CD14-positive monocyte (primary cell): ENCODE measurements at regions not wholly inside any gene's neighbourhood (a gene's known extent, or its start where the extent isn't known, plus 50 kb on each side); places are given as distances from the start of the nearest gene placed in this dataset.
A peak's percentile ranks its signal among the peaks of the same experiment; 100 is the strongest.

ENCODE experiments used
- DNase-seq, 3 donors: peaks; one replicate each; pipeline ENCODE4 v3.0.0-alpha.2; 2011 to 2022
- H2AFZ ChIP-seq: 2 replicates; pipeline ENCODE4 v1.6.0; 2012; ENCODE audit warnings: mild to moderate bottlenecking, low read depth, low read length, inconsistent platforms; ENCODE audit not compliant: insufficient read depth, poor library complexity, severe bottlenecking
- H3K27ac ChIP-seq, 2 donors: 1 replicate in 1 of 2; 2 replicates in 1 of 2; pipeline ENCODE4 v1.5.1; 2012 to 2013; ENCODE audit warnings: low read length in 2 of 2, control low read depth in 1 of 2, inconsistent platforms in 1 of 2, low read depth in 1 of 2, mild to moderate bottlenecking in 1 of 2
- H3K27me3 ChIP-seq, 2 donors: one replicate each; pipeline versions ENCODE4 v1.6.0 to v1.6.1; 2011 to 2013; ENCODE audit warnings: low read length in 2 of 2; ENCODE audit not compliant: control insufficient read depth in 2 of 2, insufficient read depth in 2 of 2
- H3K36me3 ChIP-seq, 2 donors: replicated peaks in 1 of 2; 1 replicate in 1 of 2; 2 replicates in 1 of 2; pipeline versions ENCODE4 v1.5.1 to v1.6.1; 2012 to 2013; ENCODE audit warnings: low read length in 2 of 2, control low read depth in 1 of 2, inconsistent platforms in 1 of 2, mild to moderate bottlenecking in 1 of 2; ENCODE audit not compliant: insufficient read depth in 2 of 2, control insufficient read depth in 1 of 2
- H3K4me1 ChIP-seq, 2 donors: 1 replicate in 1 of 2; 2 replicates in 1 of 2; pipeline versions ENCODE4 v1.5.1 to v1.6.1; 2012 to 2013; ENCODE audit warnings: low read length in 2 of 2, control low read depth in 1 of 2, inconsistent platforms in 1 of 2, mild to moderate bottlenecking in 1 of 2, moderate library complexity in 1 of 2; ENCODE audit not compliant: insufficient read depth in 2 of 2, control insufficient read depth in 1 of 2
- H3K4me2 ChIP-seq: replicated peaks from 2 replicates; pipeline ENCODE3; 2012; ENCODE audit warnings: low read length, moderate library complexity, mild to moderate bottlenecking; ENCODE audit not compliant: poor library complexity, severe bottlenecking; ENCODE audit errors: extremely low read depth
- H3K4me3 ChIP-seq, 3 experiments: fragments of 200-600 bp in 1 of 3; sonication (generic) in 1 of 3; replicated peaks in 1 of 3; 1 replicate in 2 of 3; 2 replicates in 1 of 3; pipeline ENCODE4 v1.5.1; 2011 to 2013; ENCODE audit warnings: low read length in 3 of 3, mild to moderate bottlenecking in 3 of 3, control low read depth in 2 of 3, low read depth in 2 of 3, inconsistent platforms in 1 of 3, moderate library complexity in 1 of 3
- H3K79me2 ChIP-seq: 2 replicates; pipeline ENCODE4 v1.6.0; 2012; ENCODE audit warnings: mild to moderate bottlenecking, control low read depth, inconsistent platforms, low read length, moderate library complexity; ENCODE audit not compliant: insufficient read depth
- H3K9ac ChIP-seq: 2 replicates; pipeline ENCODE4 v1.6.0; 2017; ENCODE audit warnings: low read length, mild to moderate bottlenecking; ENCODE audit not compliant: insufficient read depth, poor library complexity, severe bottlenecking
- H3K9me3 ChIP-seq, 2 donors: replicated peaks in 1 of 2; 1 replicate in 1 of 2; 2 replicates in 1 of 2; pipeline versions ENCODE4 v1.5.1 to v1.6.1; 2012 to 2013; ENCODE audit warnings: low read length in 2 of 2, control low read depth in 1 of 2; ENCODE audit not compliant: control insufficient read depth in 1 of 2, insufficient read depth in 1 of 2
- H4K20me1 ChIP-seq: 2 replicates; pipeline ENCODE4 v1.6.0; 2012; ENCODE audit warnings: mild to moderate bottlenecking, low read length, control low read depth, moderate library complexity; ENCODE audit not compliant: insufficient read depth
- H3K27ac Mint-ChIP-seq, 7 donors: one replicate each; pipeline ENCODE4 v1.8.0; 2020; ENCODE audit warnings: mild to moderate bottlenecking in 7 of 7, mixed read lengths in 7 of 7, moderate library complexity in 6 of 7, inconsistent platforms in 2 of 7
- H3K27me3 Mint-ChIP-seq, 3 donors: one replicate each; pipeline ENCODE4 v1.8.0; 2021 to 2022; ENCODE audit warnings: low read depth in 3 of 3, mild to moderate bottlenecking in 3 of 3, mixed read lengths in 3 of 3, moderate library complexity in 3 of 3, inconsistent platforms in 1 of 3
- H3K36me3 Mint-ChIP-seq, 2 donors: one replicate each; pipeline ENCODE4 v1.8.0; 2020; ENCODE audit warnings: mixed read lengths in 2 of 2, inconsistent platforms in 1 of 2, mild to moderate bottlenecking in 1 of 2
- H3K4me1 Mint-ChIP-seq: one replicate; pipeline ENCODE4 v1.8.0; 2020; ENCODE audit warnings: mild to moderate bottlenecking, mixed read lengths
- H3K4me3 Mint-ChIP-seq, 2 donors: one replicate each; pipeline ENCODE4 v1.8.0; 2020; ENCODE audit warnings: mild to moderate bottlenecking in 2 of 2, mixed read lengths in 2 of 2, moderate library complexity in 1 of 2
- H3K9me3 Mint-ChIP-seq, 7 donors: one replicate each; pipeline ENCODE4 v1.8.0; 2020 to 2022; ENCODE audit warnings: mixed read lengths in 7 of 7, mild to moderate bottlenecking in 6 of 7, moderate library complexity in 6 of 7, inconsistent platforms in 2 of 7
- CTCF ChIP-seq: fragments of 200-600 bp; IDR thresholded peaks from one replicate; pipeline ENCODE4 v1.8.0; 2022; ENCODE audit warnings: antibody characterized with exemption, mild to moderate bottlenecking
- WGBS: methylation state at CpG from one replicate; pipeline ENCODE4 v1.1.5; 2013; ENCODE audit warnings: missing lambda C conversion rate; ENCODE audit not compliant: insufficient coverage; 5-methylcytosine and 5-hydroxymethylcytosine counted together
- intact Hi-C, 2 donors: fragments of 100-400 bp; cut with micrococcal nuclease; formaldehyde crosslinking; loops; one replicate each; pipeline versions ENCODE4 v1.15.0 to v1.15.1; 2023

- Histone ChIP-seq H2AFZ (no peak overlapping the region), H3K36me3 (peaks cover 14 to 34% of the 10 kb centered on the region in 2 donors), H3K4me1 (no peaks in the 10 kb centered on the region), H3K4me3 (no peak overlapping the region), H3K9me3 (no peaks in the 10 kb centered on the region), H3K9ac (no peak overlapping the region), H3K4me2 (no peak overlapping the region), H3K27me3 (no peaks in the 10 kb centered on the region), H3K27ac (no peak overlapping the region), H4K20me1 (peaks cover 97% of the 10 kb centered on the region), H3K79me2 (peaks cover 92% of the 10 kb centered on the region)
- TF ChIP-seq CTCF, result no peak
- Mint-ChIP-seq H3K4me3 (no peak overlapping the region), H3K27me3 (peaks cover 0 to 2% (median 0%) of the 10 kb centered on the region in 3 donors), H3K27ac (no peak overlapping the region), H3K9me3 (peaks cover 0 to 2% (median 0%) of the 10 kb centered on the region in 7 donors), H3K4me1 (peaks cover under 1% of the 10 kb centered on the region), H3K36me3 (peaks cover 16 to 36% of the 10 kb centered on the region in 2 donors)
- 84% methylated on average over 3 of the region's 3 CpGs for WGBS
- no peak for DNase-seq
- intact Hi-C loops, result no loop called here
Measured at GRCh38 chr22:49646876-49647275, 180.8 kb downstream of the BRD1 start.

GRCh38 chr22:49645791-49646550 is 181.7 kb downstream of the BRD1 start:
- no peak for DNase-seq
- no peak for TF ChIP-seq CTCF
- no peaks in the 10 kb centered on the region for H3K9me3 ChIP-seq
- H4K20me1 ChIP-seq, result peaks cover 98% of the 10 kb centered on the region
- peaks cover 0 to 2% (median 0%) of the 10 kb centered on the region in 3 donors for H3K27me3 Mint-ChIP-seq
- H3K9ac ChIP-seq, result no peak overlapping the region
- peaks cover 14 to 34% of the 10 kb centered on the region in 2 donors for H3K36me3 ChIP-seq
- no peaks in the 10 kb centered on the region for H3K4me1 ChIP-seq
- no peaks in the 10 kb centered on the region for H3K27me3 ChIP-seq
- 96% methylated on average over 8 of the region's 13 CpGs for WGBS
- H3K27ac ChIP-seq, result no peak overlapping the region
- peaks cover 88% of the 10 kb centered on the region for H3K79me2 ChIP-seq
- intact Hi-C loops, result no loop called here
- no peak overlapping the region for H3K4me3 ChIP-seq
- H3K4me2 ChIP-seq, result no peak overlapping the region
- H3K9me3 Mint-ChIP-seq, result peaks cover 0 to 2% (median 0%) of the 10 kb centered on the region in 7 donors
- H3K4me1 Mint-ChIP-seq, result no peaks in the 10 kb centered on the region
- peaks cover 19 to 39% of the 10 kb centered on the region in 2 donors for H3K36me3 Mint-ChIP-seq
- no peak overlapping the region for H2AFZ ChIP-seq
- H3K4me3 Mint-ChIP-seq, result no peak overlapping the region
- H3K27ac Mint-ChIP-seq, result peak overlapping the region in 1 of 7 donors; percentile 5
